ENCODE measurements at regions not wholly inside any gene's neighbourhood (a gene's known extent, or its start where the extent isn't known, plus 50 kb on each side); places are given as distances from the start of the nearest gene placed in this dataset.

- FAIRE-seq (no peak), DNase-seq (ENCODE audit: insufficient read length, low spot score) (no peak)
- no peak for TF ChIP-seq CTCF (IDR thresholded peaks at IDR 0.05; ENCODE audit: insufficient read depth, missing control alignments)
Measured at GRCh38 chr9:78622126-78622525, 325.2 kb downstream of the PSAT1 start.

GRCh38 chr9:78626971-78627370, 330.0 kb downstream of the PSAT1 start:
- FAIRE-seq (no peak), DNase-seq (ENCODE audit: insufficient read length, low spot score) (no peak)
- TF ChIP-seq CTCF (IDR thresholded peaks at IDR 0.05; ENCODE audit: insufficient read depth, missing control alignments) = no peak

- FAIRE-seq = no peak
- DNase-seq (ENCODE audit: insufficient read length, low spot score) = no peak
- TF ChIP-seq CTCF (IDR thresholded peaks at IDR 0.05; ENCODE audit: insufficient read depth, missing control alignments) = no peak
Measured at GRCh38 chr9:78630966-78631365, 334.0 kb downstream of the PSAT1 start.

GRCh38 chr9:78640728-78641127, 343.8 kb downstream of the PSAT1 start:
- FAIRE-seq = no peak
- no peak for TF ChIP-seq CTCF (IDR thresholded peaks at IDR 0.05; ENCODE audit: insufficient read depth, missing control alignments)

GRCh38 chr9:78644359-78644758, 347.4 kb downstream of the PSAT1 start:
- no peak for FAIRE-seq
- DNase-seq (ENCODE audit: insufficient read length, low spot score) = no peak
- TF ChIP-seq CTCF (IDR thresholded peaks at IDR 0.05; ENCODE audit: insufficient read depth, missing control alignments) = no peak

More at GRCh38 chr9:78640728-78641127, 343.8 kb downstream of the PSAT1 start:
- DNase-seq (ENCODE audit: insufficient read length, low spot score) = no peak

- FAIRE-seq (no peak), DNase-seq (ENCODE audit: insufficient read length, low spot score) (no peak)
- TF ChIP-seq CTCF (IDR thresholded peaks at IDR 0.05; ENCODE audit: insufficient read depth, missing control alignments) = no peak
Measured at GRCh38 chr9:78654324-78654723, 357.4 kb downstream of the PSAT1 start.

GRCh38 chr9:78663369-78663768, 366.4 kb downstream of the PSAT1 start:
- DNase-seq (ENCODE audit: insufficient read length, low spot score) = no peak

More at GRCh38 chr9:78663369-78663768, 366.4 kb downstream of the PSAT1 start:
- FAIRE-seq = no peak
- no peak for TF ChIP-seq CTCF (IDR thresholded peaks at IDR 0.05; ENCODE audit: insufficient read depth, missing control alignments)

Data from D721Med (cell line).